DOHH2 (cell line): ENCODE measurements at regions not wholly inside any gene's neighbourhood (a gene's known extent, or its start where the extent isn't known, plus 50 kb on each side); places are given as distances from the start of the nearest gene placed in this dataset.

ENCODE experiments used
- EZH2phosphoT487 ChIP-seq: fragments of 200-600 bp; sonication (generic); IDR thresholded peaks from 2 replicates; pipeline ENCODE4 v1.6.1; 2017; ENCODE audit warnings: borderline replicate concordance, mild to moderate bottlenecking, antibody characterized with exemption, low read length, moderate library complexity, mixed read lengths
- TF ChIP-seq, protein P1 (sequence below): fragments of 200-600 bp; sonication (generic); IDR thresholded peaks from one replicate; pipeline ENCODE4 v1.5.1; 2014; ENCODE audit warnings: antibody characterized with exemption, mild to moderate bottlenecking, low read depth, low read length; ENCODE audit not compliant: poor library complexity, severe bottlenecking

DNA sequence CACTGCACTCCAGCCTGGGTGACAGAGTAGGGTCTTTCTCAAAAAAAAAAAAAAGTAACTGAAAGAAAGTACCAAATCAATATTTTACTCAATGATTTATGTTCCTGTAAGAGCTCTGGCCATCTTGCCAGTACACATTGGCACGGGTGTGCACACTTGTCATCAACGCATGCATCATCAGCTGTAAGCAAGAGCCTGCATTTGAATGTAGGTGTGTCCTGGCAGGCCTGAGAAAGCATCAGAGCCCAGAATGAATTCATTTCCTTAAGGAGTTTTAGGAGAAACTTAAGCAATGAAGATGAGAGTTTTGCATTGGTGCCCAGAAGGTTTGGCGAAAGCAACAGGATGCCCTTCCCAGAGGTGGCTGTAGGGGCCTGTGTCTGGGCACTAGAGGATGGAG, 88.5 kb upstream of the FZD10 start:
- TF ChIP-seq, protein P1, sequence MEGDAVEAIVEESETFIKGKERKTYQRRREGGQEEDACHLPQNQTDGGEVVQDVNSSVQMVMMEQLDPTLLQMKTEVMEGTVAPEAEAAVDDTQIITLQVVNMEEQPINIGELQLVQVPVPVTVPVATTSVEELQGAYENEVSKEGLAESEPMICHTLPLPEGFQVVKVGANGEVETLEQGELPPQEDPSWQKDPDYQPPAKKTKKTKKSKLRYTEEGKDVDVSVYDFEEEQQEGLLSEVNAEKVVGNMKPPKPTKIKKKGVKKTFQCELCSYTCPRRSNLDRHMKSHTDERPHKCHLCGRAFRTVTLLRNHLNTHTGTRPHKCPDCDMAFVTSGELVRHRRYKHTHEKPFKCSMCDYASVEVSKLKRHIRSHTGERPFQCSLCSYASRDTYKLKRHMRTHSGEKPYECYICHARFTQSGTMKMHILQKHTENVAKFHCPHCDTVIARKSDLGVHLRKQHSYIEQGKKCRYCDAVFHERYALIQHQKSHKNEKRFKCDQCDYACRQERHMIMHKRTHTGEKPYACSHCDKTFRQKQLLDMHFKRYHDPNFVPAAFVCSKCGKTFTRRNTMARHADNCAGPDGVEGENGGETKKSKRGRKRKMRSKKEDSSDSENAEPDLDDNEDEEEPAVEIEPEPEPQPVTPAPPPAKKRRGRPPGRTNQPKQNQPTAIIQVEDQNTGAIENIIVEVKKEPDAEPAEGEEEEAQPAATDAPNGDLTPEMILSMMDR, result no peak
- no peak for TF ChIP-seq EZH2phosphoT487
